NCI-H128 (cell line): ENCODE measurements at regions not wholly inside any gene's neighbourhood (a gene's known extent, or its start where the extent isn't known, plus 50 kb on each side); places are given as distances from the start of the nearest gene placed in this dataset.
"Not testable (repeated sequence)": the region's sequence is repeated elsewhere in the genome, so short reads cannot be mapped to it uniquely, and the experiment has no call there.

Experiments
- DNase-seq: peaks from one replicate; lab custom pipeline; 2025; ENCODE audit not compliant: unreplicated experiment; lab: John Stamatoyannopoulos, UW

- DNase-seq = no peak
These were observed 542.5 kb upstream of the UBE2E2 start for GRCh38 chr3:22660606-22661005.

GRCh38 chr3:22661121-22661700 is 541.9 kb upstream of the UBE2E2 start:
- no peak for DNase-seq

- no peak for DNase-seq
These were observed 537.6 kb upstream of the UBE2E2 start for GRCh38 chr3:22665528-22665927.

- no peak for DNase-seq
These were observed 536.4 kb upstream of the UBE2E2 start for GRCh38 chr3:22666736-22667135.

- DNase-seq = no peak
These were observed 531.3 kb upstream of the UBE2E2 start for GRCh38 chr3:22671848-22672247.

- DNase-seq = no peak
These were observed 518.4 kb upstream of the UBE2E2 start for GRCh38 chr3:22684739-22685138.

GRCh38 chr3:22685597-22685996 is 517.5 kb upstream of the UBE2E2 start:
- no peak for DNase-seq

- no peak for DNase-seq
These were observed 511.7 kb upstream of the UBE2E2 start for GRCh38 chr3:22691407-22691806.

GRCh38 chr3:22691856-22692628 is 511.1 kb upstream of the UBE2E2 start:
- no peak for DNase-seq

- DNase-seq = no peak
These were observed 502.3 kb upstream of the UBE2E2 start for GRCh38 chr3:22700876-22701275.

- DNase-seq = no peak
These were observed 499.0 kb upstream of the UBE2E2 start for GRCh38 chr3:22704166-22704565.

- no peak for DNase-seq
These were observed 498.4 kb upstream of the UBE2E2 start for GRCh38 chr3:22704571-22705354.

- DNase-seq = not testable (repeated sequence)
These were observed 496.2 kb upstream of the UBE2E2 start for GRCh38 chr3:22706922-22707321.

GRCh38 chr3:22713936-22714335 is 489.2 kb upstream of the UBE2E2 start:
- no peak for DNase-seq

- DNase-seq = no peak
These were observed 488.4 kb upstream of the UBE2E2 start for GRCh38 chr3:22714749-22715148.

- DNase-seq = no peak
These were observed 482.5 kb upstream of the UBE2E2 start for GRCh38 chr3:22720596-22720995.

GRCh38 chr3:22724420-22724819 is 478.7 kb upstream of the UBE2E2 start:
- DNase-seq = no peak

- DNase-seq = no peak
These were observed 474.7 kb upstream of the UBE2E2 start for GRCh38 chr3:22728406-22728805.

GRCh38 chr3:22729212-22729611 is 473.9 kb upstream of the UBE2E2 start:
- no peak for DNase-seq

- DNase-seq = no peak
These were observed 473.1 kb upstream of the UBE2E2 start for GRCh38 chr3:22729981-22730380.

GRCh38 chr3:22730701-22731100 is 472.4 kb upstream of the UBE2E2 start:
- DNase-seq = no peak

- DNase-seq = no peak
These were observed 471.2 kb upstream of the UBE2E2 start for GRCh38 chr3:22731901-22732300.
